Esophagus muscularis mucosa (tissue), 4 donors: ENCODE measurements at regions not wholly inside any gene's neighbourhood (a gene's known extent, or its start where the extent isn't known, plus 50 kb on each side); places are given as distances from the start of the nearest gene placed in this dataset.

Source experiments
- CTCF ChIP-seq, 3 experiments: fragments of 200-600 bp in 2 of 3; fragments of 450-650 bp in 1 of 3; sonication (generic) in 2 of 3; IDR thresholded peaks; one replicate each; pipeline ENCODE4 v1.5.1; 2017 to 2019; ENCODE audit warnings: antibody characterized with exemption in 3 of 3, mild to moderate bottlenecking in 2 of 3, moderate library complexity in 1 of 3
- EP300 ChIP-seq: sonication (generic); formaldehyde crosslinking; IDR thresholded peaks from one replicate; pipeline ENCODE4 v1.6.1; 2017; ENCODE audit warnings: antibody characterized with exemption
- POLR2A ChIP-seq: fragments of 450-650 bp; IDR thresholded peaks from one replicate; pipeline ENCODE4 v1.6.1; 2017; ENCODE audit warnings: antibody characterized with exemption, moderate library complexity, mild to moderate bottlenecking, low read depth
- POLR2AphosphoS5 ChIP-seq, 2 donors: sonication (generic); formaldehyde crosslinking; IDR thresholded peaks; one replicate each; pipeline ENCODE4 v1.6.1; 2017; ENCODE audit warnings: antibody characterized with exemption in 2 of 2

- no peak for TF ChIP-seq POLR2A
- no peak for TF ChIP-seq CTCF (IDR thresholded peaks at IDR 0.05)
- no peak for TF ChIP-seq EP300
- TF ChIP-seq POLR2AphosphoS5 (IDR thresholded peaks at IDR 0.05): no peak
These were observed 144.1 kb downstream of the OMA1 start for GRCh38 chr1:58402444-58402843.
